GM13976 (cell line): ENCODE measurements at regions not wholly inside any gene's neighbourhood (a gene's known extent, or its start where the extent isn't known, plus 50 kb on each side); places are given as distances from the start of the nearest gene placed in this dataset.

Source experiments
- DNase-seq: peaks from one replicate; pipeline ENCODE4 v3.0.0; 2012; ENCODE audit warnings: low spot score
- in situ Hi-C: fragments of 300-500 bp; cut with MboI; formaldehyde crosslinking; loops from one replicate; pipeline ENCODE4 v1.12.0; 2022; ENCODE audit warnings: low sequenced_read_pairs, mixed read lengths, inconsistent platforms; ENCODE audit not compliant: unreplicated experiment
- TF ChIP-seq, protein P1 (sequence below): IDR thresholded peaks from 2 replicates; pipeline ENCODE4 v1.5.1; 2012; ENCODE audit warnings: borderline replicate concordance, mild to moderate bottlenecking; ENCODE audit not compliant: insufficient read depth; ENCODE audit errors: extremely low read depth, missing control alignments, control extremely low read depth

DNA sequence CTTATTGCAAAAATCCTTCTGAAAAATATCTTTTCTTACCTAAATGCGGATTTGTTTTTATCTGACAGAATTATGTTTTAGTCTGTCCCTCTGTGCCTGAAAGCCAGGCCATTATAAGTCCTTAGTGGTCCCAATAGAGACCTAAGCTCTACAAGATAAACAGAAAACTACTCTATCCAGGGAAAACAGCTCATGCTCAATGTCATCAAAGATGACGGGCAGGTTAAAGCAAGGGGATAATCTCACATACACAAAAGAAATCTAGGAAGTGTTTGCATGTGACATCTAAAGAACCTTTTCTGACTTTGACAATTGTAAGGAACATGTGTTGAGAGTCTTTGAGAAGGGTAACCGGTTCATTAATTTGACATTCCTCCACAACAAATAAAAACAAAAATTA is 741.1 kb upstream of the ID2 start:
- TF ChIP-seq, protein P1, sequence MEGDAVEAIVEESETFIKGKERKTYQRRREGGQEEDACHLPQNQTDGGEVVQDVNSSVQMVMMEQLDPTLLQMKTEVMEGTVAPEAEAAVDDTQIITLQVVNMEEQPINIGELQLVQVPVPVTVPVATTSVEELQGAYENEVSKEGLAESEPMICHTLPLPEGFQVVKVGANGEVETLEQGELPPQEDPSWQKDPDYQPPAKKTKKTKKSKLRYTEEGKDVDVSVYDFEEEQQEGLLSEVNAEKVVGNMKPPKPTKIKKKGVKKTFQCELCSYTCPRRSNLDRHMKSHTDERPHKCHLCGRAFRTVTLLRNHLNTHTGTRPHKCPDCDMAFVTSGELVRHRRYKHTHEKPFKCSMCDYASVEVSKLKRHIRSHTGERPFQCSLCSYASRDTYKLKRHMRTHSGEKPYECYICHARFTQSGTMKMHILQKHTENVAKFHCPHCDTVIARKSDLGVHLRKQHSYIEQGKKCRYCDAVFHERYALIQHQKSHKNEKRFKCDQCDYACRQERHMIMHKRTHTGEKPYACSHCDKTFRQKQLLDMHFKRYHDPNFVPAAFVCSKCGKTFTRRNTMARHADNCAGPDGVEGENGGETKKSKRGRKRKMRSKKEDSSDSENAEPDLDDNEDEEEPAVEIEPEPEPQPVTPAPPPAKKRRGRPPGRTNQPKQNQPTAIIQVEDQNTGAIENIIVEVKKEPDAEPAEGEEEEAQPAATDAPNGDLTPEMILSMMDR, result no peak
- in situ Hi-C loops, result no loop called here
- no peak for DNase-seq

DNA sequence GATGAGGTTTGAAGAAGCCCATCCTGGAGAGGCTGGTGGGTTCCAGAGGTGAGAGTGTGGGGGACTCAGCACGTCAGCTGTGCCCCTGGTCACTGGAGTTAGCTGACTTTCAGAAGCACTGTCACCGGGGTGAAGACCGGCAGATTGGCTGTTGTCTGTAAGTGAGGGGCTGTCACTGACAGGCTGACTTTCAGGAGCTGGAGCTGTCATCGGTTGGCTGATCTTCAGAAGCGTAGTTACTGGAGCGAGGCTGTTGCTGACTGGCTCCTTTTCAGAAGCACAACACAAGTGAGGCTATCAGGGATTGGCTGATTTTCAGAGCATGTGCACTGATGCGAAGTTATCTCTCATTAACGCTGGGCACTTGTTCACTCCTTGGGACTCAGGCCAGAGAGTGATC is 738.4 kb upstream of the ID2 start:
- DNase-seq, result no peak
- in situ Hi-C loops, result no loop called here
- TF ChIP-seq, protein P1, result no peak

DNA sequence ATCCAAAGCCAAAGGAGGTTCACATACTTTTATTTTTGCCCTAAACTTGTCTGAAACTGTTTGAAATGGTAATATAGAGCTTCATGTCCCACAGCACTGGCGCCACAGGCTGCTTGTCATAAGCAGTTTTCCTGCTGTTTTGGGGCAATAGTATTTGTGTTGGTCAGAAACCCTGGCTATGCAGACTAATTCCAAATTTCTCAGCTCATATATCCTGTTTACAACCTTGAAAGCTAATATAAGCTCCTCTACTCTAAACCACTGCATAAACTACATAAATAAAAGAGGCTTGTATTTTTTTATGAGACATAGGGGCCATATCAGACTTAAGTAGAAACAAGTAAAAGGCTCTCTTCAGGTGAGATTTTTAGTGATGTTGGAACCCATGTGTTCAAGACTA is 736.8 kb upstream of the ID2 start:
- TF ChIP-seq, protein P1, result no peak
- DNase-seq, result no peak

DNA sequence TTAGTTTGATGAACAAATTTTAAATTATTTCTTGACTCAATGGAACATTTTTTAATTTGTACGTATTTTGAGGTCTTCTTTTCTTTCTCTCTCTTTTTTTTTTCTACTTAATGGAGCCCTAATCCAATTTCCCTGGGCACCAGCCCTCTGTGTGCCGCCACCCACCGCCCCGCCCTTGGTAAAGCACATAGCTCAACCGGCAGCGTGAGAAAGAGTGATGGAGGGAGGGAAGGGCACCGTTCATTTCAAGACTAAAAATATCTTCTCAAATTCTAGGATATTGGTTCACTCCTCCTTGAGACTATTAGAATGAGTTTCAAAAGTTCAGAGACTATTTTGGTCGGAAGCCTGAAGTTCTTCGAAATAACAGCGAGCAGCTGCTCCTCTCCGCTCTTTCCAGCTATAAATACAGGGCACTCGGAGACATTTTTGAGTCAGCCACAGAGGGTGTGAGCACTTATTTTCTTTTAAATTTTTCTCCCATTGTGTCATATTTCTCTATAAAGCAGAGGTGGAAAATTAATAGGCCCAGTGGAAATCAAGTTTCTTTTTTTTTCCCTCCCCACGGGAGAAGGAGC is 731.7 kb upstream of the ID2 start:
- in situ Hi-C loops, result no loop called here
- TF ChIP-seq, protein P1, result no peak
- no peak for DNase-seq

More for the DNA sequence above, 736.8 kb upstream of the ID2 start:
- in situ Hi-C loops, result no loop called here

DNA sequence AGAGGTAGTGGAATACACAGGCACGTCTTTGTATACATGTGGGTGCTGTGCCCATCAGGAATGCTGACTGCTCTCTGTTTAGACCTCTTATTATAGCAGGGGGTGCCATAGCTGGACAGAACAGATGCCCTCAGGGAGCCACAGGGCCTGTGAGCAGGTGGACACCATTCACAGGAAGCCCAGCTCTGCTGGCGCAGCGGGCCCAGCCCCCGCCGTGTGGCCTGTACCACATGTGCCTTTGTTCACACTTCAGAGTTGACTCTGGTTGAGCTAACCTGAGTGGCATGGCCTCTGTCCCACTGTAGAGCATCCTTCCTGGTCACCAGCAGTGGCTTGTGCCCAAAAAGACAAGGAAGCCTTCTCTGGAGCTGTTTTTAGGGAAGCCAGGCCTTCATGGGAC is 730.9 kb upstream of the ID2 start:
- TF ChIP-seq, protein P1, result no peak
- no peak for DNase-seq
- in situ Hi-C loops, result no loop called here

DNA sequence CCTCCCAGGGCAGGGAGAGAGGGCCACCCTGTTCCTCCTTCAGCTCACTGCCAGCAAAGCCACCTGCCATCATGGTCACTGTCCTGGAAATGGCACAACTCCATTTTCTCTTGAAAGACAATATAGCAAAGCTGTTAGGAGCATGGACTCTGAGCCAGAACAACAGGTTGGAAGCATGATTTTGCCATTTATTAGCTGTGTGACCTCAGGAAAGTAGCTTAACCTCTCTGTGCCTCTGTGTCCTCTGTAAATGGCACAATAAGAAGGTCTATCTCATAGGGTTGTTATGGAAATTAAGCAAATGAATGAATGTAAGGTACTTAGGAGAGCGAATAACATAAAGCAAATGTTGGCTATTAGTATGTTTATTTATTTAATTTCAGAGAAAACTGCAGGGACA is 730.4 kb upstream of the ID2 start:
- no peak for DNase-seq
- TF ChIP-seq, protein P1, result no peak
- in situ Hi-C loops, result no loop called here
